ENCODE measurements at regions not wholly inside any gene's neighbourhood (a gene's known extent, or its start where the extent isn't known, plus 50 kb on each side); places are given as distances from the start of the nearest gene placed in this dataset.

GRCh38 chr7:19242246-19242645 lies 97.0 kb upstream of the FERD3L start:
- DNase-seq (ENCODE audit: low read depth, low spot score) = no peak
- H3K36me3 ChIP-seq (ENCODE audit: control insufficient read depth, insufficient read depth, low read length) = no peaks in the 10 kb centered on the region
- no peak overlapping the region for H3K27ac ChIP-seq (ENCODE audit: low read length)
- H3K4me3 ChIP-seq (ENCODE audit: low read length) = no peak overlapping the region
- WGBS (ENCODE audit: insufficient coverage, insufficient read length) = no CpG with 5 or more reads among the region's 2 CpGs
- no peaks in the 10 kb centered on the region for H3K27me3 ChIP-seq (ENCODE audit: control insufficient read depth, insufficient read depth, low read length)
- no peaks in the 10 kb centered on the region for H3K9me3 ChIP-seq (ENCODE audit: control insufficient read depth, insufficient read depth, low read length)
- no peaks in the 10 kb centered on the region for H3K4me1 ChIP-seq (ENCODE audit: control insufficient read depth, insufficient read depth, low read length)

DNA sequence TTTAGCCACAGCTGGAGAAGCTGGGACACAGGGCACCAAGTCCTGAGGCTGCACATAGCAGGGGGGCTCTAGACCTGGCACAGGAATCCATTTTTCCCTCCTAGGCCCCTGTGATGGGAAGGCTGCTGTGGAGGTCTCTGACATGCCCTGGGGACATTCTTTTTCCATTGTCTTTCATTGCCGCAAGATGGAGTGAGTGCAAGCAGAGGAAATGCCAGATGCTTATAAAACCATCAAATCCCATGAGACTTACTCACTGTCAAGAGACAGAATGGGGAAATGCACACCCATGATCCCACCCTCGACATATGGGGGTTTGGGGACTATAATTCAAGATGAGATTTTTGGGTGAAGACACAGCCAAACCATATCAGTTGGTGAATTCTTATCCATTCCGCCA lies 94.7 kb upstream of the FERD3L start:
- Histone ChIP-seq H3K9me3 (ENCODE audit: control insufficient read depth, insufficient read depth, low read length) (no peaks in the 10 kb centered on the region), H3K4me1 (ENCODE audit: control insufficient read depth, insufficient read depth, low read length) (no peaks in the 10 kb centered on the region), H3K27me3 (ENCODE audit: control insufficient read depth, insufficient read depth, low read length) (no peaks in the 10 kb centered on the region), H3K27ac (ENCODE audit: low read length) (no peak overlapping the region), H3K36me3 (ENCODE audit: control insufficient read depth, insufficient read depth, low read length) (no peaks in the 10 kb centered on the region), H3K4me3 (ENCODE audit: low read length) (no peak overlapping the region)
- no peak for DNase-seq (ENCODE audit: low read depth, low spot score)
- WGBS (ENCODE audit: insufficient coverage, insufficient read length) = no CpG with 5 or more reads among the region's 3 CpGs

GRCh38 chr7:19235680-19236079 lies 90.5 kb upstream of the FERD3L start:
- no CpG with 5 or more reads among the region's 5 CpGs for WGBS (ENCODE audit: insufficient coverage, insufficient read length)
- no peak for DNase-seq (ENCODE audit: low read depth, low spot score)
- H3K4me1 ChIP-seq (ENCODE audit: control insufficient read depth, insufficient read depth, low read length) = no peaks in the 10 kb centered on the region
- H3K27ac ChIP-seq (ENCODE audit: low read length) = no peak overlapping the region
- H3K4me3 ChIP-seq (ENCODE audit: low read length) = no peak overlapping the region
- H3K27me3 ChIP-seq (ENCODE audit: control insufficient read depth, insufficient read depth, low read length) = no peaks in the 10 kb centered on the region
- H3K9me3 ChIP-seq (ENCODE audit: control insufficient read depth, insufficient read depth, low read length) = no peaks in the 10 kb centered on the region
- no peaks in the 10 kb centered on the region for H3K36me3 ChIP-seq (ENCODE audit: control insufficient read depth, insufficient read depth, low read length)

GRCh38 chr7:19224951-19225350 lies 79.7 kb upstream of the FERD3L start:
- H3K4me3 ChIP-seq (ENCODE audit: low read length) = no peak overlapping the region
- no peaks in the 10 kb centered on the region for H3K27me3 ChIP-seq (ENCODE audit: control insufficient read depth, insufficient read depth, low read length)
- no peaks in the 10 kb centered on the region for H3K36me3 ChIP-seq (ENCODE audit: control insufficient read depth, insufficient read depth, low read length)
- WGBS (ENCODE audit: insufficient coverage, insufficient read length) = no CpG with 5 or more reads among the region's 2 CpGs
- H3K4me1 ChIP-seq (ENCODE audit: control insufficient read depth, insufficient read depth, low read length) = no peaks in the 10 kb centered on the region
- H3K9me3 ChIP-seq (ENCODE audit: control insufficient read depth, insufficient read depth, low read length) = no peaks in the 10 kb centered on the region
- DNase-seq (ENCODE audit: low read depth, low spot score) = no peak
- no peak overlapping the region for H3K27ac ChIP-seq (ENCODE audit: low read length)

- Histone ChIP-seq H3K27ac (ENCODE audit: low read length) (no peak overlapping the region), H3K36me3 (ENCODE audit: control insufficient read depth, insufficient read depth, low read length) (no peaks in the 10 kb centered on the region; the same call in 1 of the 2 replicates), H3K4me3 (ENCODE audit: low read length) (no peak overlapping the region), H3K9me3 (ENCODE audit: control insufficient read depth, insufficient read depth, low read length) (no peaks in the 10 kb centered on the region), H3K4me1 (ENCODE audit: control insufficient read depth, insufficient read depth, low read length) (no peaks in the 10 kb centered on the region), H3K27me3 (ENCODE audit: control insufficient read depth, insufficient read depth, low read length) (no peaks in the 10 kb centered on the region)
- DNase-seq (ENCODE audit: low read depth, low spot score) = no peak
Observed at GRCh38 chr7:19215412-19215811, 70.2 kb upstream of the FERD3L start.

DNA sequence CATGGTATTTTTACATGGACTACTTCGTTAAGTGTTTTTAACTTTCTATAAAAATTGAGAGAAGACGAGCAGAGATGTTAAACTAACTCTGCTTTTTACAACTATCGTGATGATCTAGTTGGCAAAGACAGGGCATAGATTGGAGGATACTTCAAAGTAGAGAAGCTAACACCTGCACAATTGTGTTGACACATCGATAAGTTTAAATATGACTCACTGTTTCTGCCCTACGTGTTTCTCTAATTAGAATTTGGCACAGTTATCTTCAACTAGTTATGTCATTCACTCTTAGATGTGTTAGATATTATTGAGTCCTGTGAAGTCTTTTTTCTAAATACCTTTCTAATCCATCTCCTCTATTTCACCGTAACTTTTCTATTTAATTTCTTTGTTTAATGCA lies 68.5 kb upstream of the FERD3L start:
- Histone ChIP-seq H3K4me1 (ENCODE audit: control insufficient read depth, insufficient read depth, low read length) (no peaks in the 10 kb centered on the region), H3K4me3 (ENCODE audit: low read length) (no peak overlapping the region), H3K36me3 (ENCODE audit: control insufficient read depth, insufficient read depth, low read length) (no peaks in the 10 kb centered on the region; the same call in 1 of the 2 replicates), H3K27ac (ENCODE audit: low read length) (no peak overlapping the region), H3K27me3 (ENCODE audit: control insufficient read depth, insufficient read depth, low read length) (no peaks in the 10 kb centered on the region), H3K9me3 (ENCODE audit: control insufficient read depth, insufficient read depth, low read length) (no peaks in the 10 kb centered on the region)
- no peak for DNase-seq (ENCODE audit: low read depth, low spot score)
- WGBS (ENCODE audit: insufficient coverage, insufficient read length) = 100% methylated on average over 1 of the region's 6 CpGs

GRCh38 chr7:19210893-19211413 lies 65.7 kb upstream of the FERD3L start:
- no peaks in the 10 kb centered on the region for H3K9me3 ChIP-seq (ENCODE audit: control insufficient read depth, insufficient read depth, low read length)
- no peaks in the 10 kb centered on the region for H3K27me3 ChIP-seq (ENCODE audit: control insufficient read depth, insufficient read depth, low read length)
- H3K36me3 ChIP-seq (ENCODE audit: control insufficient read depth, insufficient read depth, low read length) = no peaks in the 10 kb centered on the region; the same call in 1 of the 2 replicates
- H3K4me1 ChIP-seq (ENCODE audit: control insufficient read depth, insufficient read depth, low read length) = no peaks in the 10 kb centered on the region
- no peak for DNase-seq (ENCODE audit: low read depth, low spot score)
- H3K4me3 ChIP-seq (ENCODE audit: low read length) = no peak overlapping the region
- no peak overlapping the region for H3K27ac ChIP-seq (ENCODE audit: low read length)
- WGBS (ENCODE audit: insufficient coverage, insufficient read length) = no CpG with 5 or more reads among the region's 5 CpGs

DNA sequence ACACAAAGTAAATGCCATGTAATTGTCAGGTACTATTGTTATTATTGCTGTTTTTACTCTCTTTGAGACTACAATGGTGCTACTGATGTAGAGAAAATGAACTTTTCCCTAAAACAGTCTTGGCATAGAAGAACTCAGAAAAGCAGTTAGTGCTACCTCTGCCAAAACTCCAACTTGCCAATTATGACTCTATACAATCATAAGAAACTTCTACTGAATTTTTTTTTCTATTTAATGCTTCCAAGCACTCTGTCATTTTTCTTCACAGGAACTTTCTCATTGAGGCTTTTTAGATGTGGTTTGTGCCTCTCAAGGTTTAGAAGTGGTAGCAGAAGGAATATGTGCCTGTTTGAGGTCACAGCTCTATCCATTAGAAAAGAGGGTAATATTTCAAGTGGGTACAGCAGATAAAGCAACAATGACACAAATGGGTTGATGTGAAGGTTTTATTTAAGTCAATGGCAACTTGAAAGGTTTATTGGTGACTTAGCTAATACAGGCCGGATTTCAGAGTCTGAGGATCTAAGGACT lies 64.0 kb upstream of the FERD3L start:
- no peak for DNase-seq (ENCODE audit: low read depth, low spot score)
- no peaks in the 10 kb centered on the region for H3K4me1 ChIP-seq (ENCODE audit: control insufficient read depth, insufficient read depth, low read length)
- no peak overlapping the region for H3K4me3 ChIP-seq (ENCODE audit: low read length)
- H3K36me3 ChIP-seq (ENCODE audit: control insufficient read depth, insufficient read depth, low read length) = no peaks in the 10 kb centered on the region; the same call in 1 of the 2 replicates
- WGBS (ENCODE audit: insufficient coverage, insufficient read length) = no CpG with 5 or more reads among the region's 1 CpG
- no peaks in the 10 kb centered on the region for H3K27me3 ChIP-seq (ENCODE audit: control insufficient read depth, insufficient read depth, low read length)
- no peak overlapping the region for H3K27ac ChIP-seq (ENCODE audit: low read length)
- no peaks in the 10 kb centered on the region for H3K9me3 ChIP-seq (ENCODE audit: control insufficient read depth, insufficient read depth, low read length)

GRCh38 chr7:19206721-19207120 lies 61.5 kb upstream of the FERD3L start:
- no peaks in the 10 kb centered on the region for H3K4me1 ChIP-seq (ENCODE audit: control insufficient read depth, insufficient read depth, low read length)
- H3K27me3 ChIP-seq (ENCODE audit: control insufficient read depth, insufficient read depth, low read length) = no peaks in the 10 kb centered on the region
- no peak overlapping the region for H3K4me3 ChIP-seq (ENCODE audit: low read length)
- no peak for DNase-seq (ENCODE audit: low read depth, low spot score)
- H3K9me3 ChIP-seq (ENCODE audit: control insufficient read depth, insufficient read depth, low read length) = no peaks in the 10 kb centered on the region
- no peak overlapping the region for H3K27ac ChIP-seq (ENCODE audit: low read length)
- H3K36me3 ChIP-seq (ENCODE audit: control insufficient read depth, insufficient read depth, low read length) = no peaks in the 10 kb centered on the region; the same call in 1 of the 2 replicates
- no CpG with 5 or more reads among the region's 4 CpGs for WGBS (ENCODE audit: insufficient coverage, insufficient read length)

GRCh38 chr7:19203686-19204085 lies 58.5 kb upstream of the FERD3L start:
- Histone ChIP-seq H3K4me1 (ENCODE audit: control insufficient read depth, insufficient read depth, low read length) (no peaks in the 10 kb centered on the region), H3K27ac (ENCODE audit: low read length) (no peak overlapping the region), H3K27me3 (ENCODE audit: control insufficient read depth, insufficient read depth, low read length) (no peaks in the 10 kb centered on the region), H3K36me3 (ENCODE audit: control insufficient read depth, insufficient read depth, low read length) (no peaks in the 10 kb centered on the region), H3K4me3 (ENCODE audit: low read length) (no peak overlapping the region), H3K9me3 (ENCODE audit: control insufficient read depth, insufficient read depth, low read length) (no peaks in the 10 kb centered on the region)
- DNase-seq (ENCODE audit: low read depth, low spot score) = no peak
- WGBS (ENCODE audit: insufficient coverage, insufficient read length) = no CpG with 5 or more reads among the region's 4 CpGs

GRCh38 chr7:19202599-19202998 lies 57.4 kb upstream of the FERD3L start:
- Histone ChIP-seq H3K4me1 (ENCODE audit: control insufficient read depth, insufficient read depth, low read length) (no peaks in the 10 kb centered on the region), H3K4me3 (ENCODE audit: low read length) (no peak overlapping the region), H3K27ac (ENCODE audit: low read length) (no peak overlapping the region), H3K27me3 (ENCODE audit: control insufficient read depth, insufficient read depth, low read length) (no peaks in the 10 kb centered on the region), H3K9me3 (ENCODE audit: control insufficient read depth, insufficient read depth, low read length) (no peaks in the 10 kb centered on the region), H3K36me3 (ENCODE audit: control insufficient read depth, insufficient read depth, low read length) (no peaks in the 10 kb centered on the region)
- no peak for DNase-seq (ENCODE audit: low read depth, low spot score)
- no CpG with 5 or more reads among the region's 2 CpGs for WGBS (ENCODE audit: insufficient coverage, insufficient read length)

All from iPS DF 6.9 (cell line).